IMR-90 (cell line): ENCODE measurements at regions not wholly inside any gene's neighbourhood (a gene's known extent, or its start where the extent isn't known, plus 50 kb on each side); places are given as distances from the start of the nearest gene placed in this dataset.
A peak's percentile ranks its signal among the peaks of the same experiment; 100 is the strongest.

ENCODE experiments used
- ATAC-seq: fragments of 200-7000 bp; cut with Tn5 transposase; 2 replicates; pipeline ENCODE4 v1.9.1; 2020; ENCODE audit warnings: low read depth, mild to moderate bottlenecking, moderate library complexity
- BruUV-seq: library from RNA; stranded (reverse); fragments of 400-500 nt; replicated peaks from 2 replicates; lab custom pipeline; 2021; lab: Mats Ljungman, UMichigan
- CTCF ChIA-PET: fragments of 300-600 bp; formaldehyde crosslinking; extraction: SDS; loops from one replicate; lab custom pipeline; 2021; ENCODE audit warnings: antibody characterized with exemption; lab: Yijun Ruan, JAX
- POLR2A ChIA-PET: fragments of 300-600 bp; sonication (Branson Sonifier 250); formaldehyde crosslinking; loops from one replicate; lab custom pipeline; 2022; ENCODE audit warnings: antibody characterized with exemption; ENCODE audit not compliant: unreplicated experiment; lab: Charles Lee
- DNase-seq: peaks from one replicate; pipeline ENCODE4 v3.0.0; 2013
- H2AFZ ChIP-seq: replicated peaks from 2 replicates; pipeline ENCODE3; 2013; ENCODE audit warnings: low read length, mild to moderate bottlenecking; ENCODE audit not compliant: poor library complexity
- H2AK5ac ChIP-seq: 2 replicates; pipeline ENCODE4 v1.6.1; 2013; ENCODE audit warnings: low read depth, low read length, inconsistent platforms
- H2AK9ac ChIP-seq: replicated peaks from 2 replicates; pipeline ENCODE3; 2013; ENCODE audit warnings: mild to moderate bottlenecking, low read depth, low read length, moderate library complexity; ENCODE audit not compliant: poor library complexity
- H2BK120ac ChIP-seq: 2 replicates; pipeline ENCODE4 v1.6.1; 2013; ENCODE audit warnings: low read depth, low read length, inconsistent platforms
- H2BK15ac ChIP-seq: 3 replicates; pipeline ENCODE4 v1.6.1; 2013; ENCODE audit warnings: low read depth, low read length, inconsistent platforms
- H2BK20ac ChIP-seq: 2 replicates; pipeline ENCODE4 v1.6.1; 2013; ENCODE audit warnings: low read depth, mild to moderate bottlenecking, inconsistent platforms, low read length, moderate library complexity
- H2BK5ac ChIP-seq: 2 replicates; pipeline ENCODE4 v1.6.1; 2013; ENCODE audit warnings: mild to moderate bottlenecking, low read depth, low read length, inconsistent platforms; ENCODE audit not compliant: poor library complexity, severe bottlenecking
- H3K14ac ChIP-seq: replicated peaks from 2 replicates; pipeline ENCODE4 v1.6.1; 2013; ENCODE audit warnings: low read depth, low read length, inconsistent platforms
- H3K18ac ChIP-seq: 2 replicates; pipeline ENCODE4 v1.6.1; 2013; ENCODE audit warnings: low read depth, low read length, control low read depth
- H3K23ac ChIP-seq: 2 replicates; pipeline ENCODE4 v1.6.1; 2013; ENCODE audit warnings: low read depth, low read length, inconsistent platforms
- H3K27ac ChIP-seq: 2 replicates; pipeline ENCODE4 v1.5.1; 2013; ENCODE audit warnings: mild to moderate bottlenecking, control low read depth, low read length; ENCODE audit not compliant: insufficient read depth
- H3K27me3 ChIP-seq: 2 replicates; pipeline ENCODE4 v1.6.1; 2013; ENCODE audit warnings: low read length; ENCODE audit not compliant: control insufficient read depth, insufficient read depth
- H3K36me3 ChIP-seq: 2 replicates; pipeline ENCODE4 v1.6.1; 2013; ENCODE audit warnings: low read length, mixed read lengths; ENCODE audit not compliant: control insufficient read depth, insufficient read depth
- H3K4ac ChIP-seq: 2 replicates; pipeline ENCODE4 v1.6.1; 2013; ENCODE audit warnings: low read depth, low read length, inconsistent platforms
- H3K4me1 ChIP-seq: 2 replicates; pipeline ENCODE4 v1.6.1; 2013; ENCODE audit warnings: low read length, mixed read lengths; ENCODE audit not compliant: control insufficient read depth, insufficient read depth
- H3K4me2 ChIP-seq: 2 replicates; pipeline ENCODE4 v1.6.1; 2013; ENCODE audit warnings: low read depth, mild to moderate bottlenecking, control low read depth, low read length, moderate library complexity
- H3K4me3 ChIP-seq: 2 replicates; pipeline ENCODE4 v1.5.1; 2013; ENCODE audit warnings: low read depth, mild to moderate bottlenecking, control low read depth, low read length, moderate library complexity; ENCODE audit not compliant: insufficient read depth
- H3K56ac ChIP-seq: 2 replicates; pipeline ENCODE4 v1.6.1; 2013; ENCODE audit warnings: low read length, inconsistent platforms; ENCODE audit not compliant: insufficient read depth; ENCODE audit errors: extremely low read depth
- H3K79me1 ChIP-seq, 2 experiments: 2 replicates each; pipeline ENCODE4 v1.6.1; 2013; ENCODE audit warnings: low read length in 2 of 2, inconsistent platforms in 1 of 2, low read depth in 1 of 2
- H3K9ac ChIP-seq: 2 replicates; pipeline ENCODE4 v1.6.1; 2013; ENCODE audit warnings: low read depth, low read length, control low read depth
- H3K9me1 ChIP-seq: 2 replicates; pipeline ENCODE4 v1.6.1; 2013; ENCODE audit warnings: low read length, inconsistent platforms; ENCODE audit not compliant: insufficient read depth
- H3K9me3 ChIP-seq: 2 replicates; pipeline ENCODE4 v1.6.1; 2013; ENCODE audit warnings: low read length; ENCODE audit not compliant: control insufficient read depth, insufficient read depth
- H4K20me1 ChIP-seq: 2 replicates; pipeline ENCODE4 v1.6.1; 2013; ENCODE audit warnings: low read length, inconsistent platforms; ENCODE audit not compliant: insufficient read depth
- H4K5ac ChIP-seq: 2 replicates; pipeline ENCODE4 v1.6.1; 2013; ENCODE audit warnings: mild to moderate bottlenecking, low read depth, low read length, control low read depth
- H4K8ac ChIP-seq, 2 experiments: 2 replicates each; pipeline ENCODE4 v1.6.1; 2013; ENCODE audit warnings: low read depth in 2 of 2, low read length in 2 of 2, control low read depth in 1 of 2, inconsistent platforms in 1 of 2
- H4K91ac ChIP-seq: 2 replicates; pipeline ENCODE4 v1.6.1; 2013; ENCODE audit warnings: low read depth, low read length, inconsistent platforms; ENCODE audit not compliant: insufficient read depth
- RFX5 ChIP-seq: IDR thresholded peaks from 2 replicates; pipeline ENCODE4 v1.8.0; 2012; ENCODE audit warnings: low read depth, mild to moderate bottlenecking, low read length, moderate library complexity
- WGBS, 2 experiments: methylation state at CpG; one replicate each; pipeline versions ENCODE4 v1.1.5 to v1.1.7; 2013; ENCODE audit warnings: missing lambda C conversion rate in 2 of 2; ENCODE audit not compliant: insufficient read length in 1 of 2; ENCODE audit errors: extremely low coverage in 2 of 2; 5-methylcytosine and 5-hydroxymethylcytosine counted together
- dilution Hi-C: fragments of 300-500 bp; cut with HindIII; formaldehyde crosslinking; loops from one replicate; pipeline ENCODE4 v1.14.3; 2018; ENCODE audit warnings: low sequenced_read_pairs; ENCODE audit not compliant: unreplicated experiment
- in situ Hi-C: fragments of 300-500 bp; cut with MboI; formaldehyde crosslinking; loops from 3 replicates; pipeline ENCODE4 v1.14.3; 2019; ENCODE audit warnings: low sequenced_read_pairs, inconsistent platforms, mixed read lengths
- intact Hi-C: fragments of 100-400 bp; cut with micrococcal nuclease; formaldehyde crosslinking; loops from 2 replicates; pipeline ENCODE4 v1.10.0; 2022
- TF ChIP-seq, protein P1 (sequence below): fragments of 150-350 bp; IDR thresholded peaks from 2 replicates; pipeline ENCODE4 v1.6.1; 2017; ENCODE audit warnings: mild to moderate bottlenecking, antibody characterized with exemption, low read length, low read depth

DNA sequence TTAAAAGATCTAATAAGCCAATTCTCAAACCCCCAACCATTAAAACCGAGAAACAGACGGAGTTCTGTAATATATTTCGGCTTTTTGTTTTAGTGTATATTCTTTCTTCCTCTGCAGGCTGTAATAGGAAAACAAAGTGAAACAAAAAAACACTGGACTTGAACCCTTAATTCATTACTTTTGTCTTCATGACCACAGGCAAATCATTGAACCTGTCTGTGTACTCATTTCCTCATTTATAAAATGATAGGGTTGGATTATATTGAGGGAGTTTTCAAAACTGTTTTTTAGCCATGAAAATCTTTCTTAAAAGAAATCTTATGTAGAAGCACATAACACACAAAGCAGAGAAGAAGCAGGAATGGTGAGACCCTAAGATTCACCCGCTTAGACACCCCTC, 278.8 kb downstream of the CD83 start:
- H3K14ac ChIP-seq: no peak overlapping the region
- intact Hi-C loops: no loop called here
- no peaks in the 10 kb centered on the region for H3K9me3 ChIP-seq
- no peak for DNase-seq
- TF ChIP-seq, protein P1, sequence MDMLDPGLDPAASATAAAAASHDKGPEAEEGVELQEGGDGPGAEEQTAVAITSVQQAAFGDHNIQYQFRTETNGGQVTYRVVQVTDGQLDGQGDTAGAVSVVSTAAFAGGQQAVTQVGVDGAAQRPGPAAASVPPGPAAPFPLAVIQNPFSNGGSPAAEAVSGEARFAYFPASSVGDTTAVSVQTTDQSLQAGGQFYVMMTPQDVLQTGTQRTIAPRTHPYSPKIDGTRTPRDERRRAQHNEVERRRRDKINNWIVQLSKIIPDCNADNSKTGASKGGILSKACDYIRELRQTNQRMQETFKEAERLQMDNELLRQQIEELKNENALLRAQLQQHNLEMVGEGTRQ: no peak
- no peak for TF ChIP-seq RFX5
- H4K20me1 ChIP-seq: no peaks in the 10 kb centered on the region; the same call in 1 of the 2 replicates
- peak overlapping the region; percentile 38 for H3K4me2 ChIP-seq
- H2AFZ ChIP-seq: no peak overlapping the region
- no peak overlapping the region for H3K23ac ChIP-seq
- in situ Hi-C loops: no loop called here
- H2AK5ac ChIP-seq: no peak overlapping the region
- H2BK20ac ChIP-seq: no peak overlapping the region
- no peak overlapping the region for H4K8ac ChIP-seq
- H3K18ac ChIP-seq: no peak overlapping the region
- WGBS, 2 experiments: no CpG with 5 or more reads among the region's 4 CpGs
- POLR2A ChIA-PET: no interaction called here
- no peak overlapping the region for H2BK15ac ChIP-seq
- H2BK120ac ChIP-seq: no peak overlapping the region
- no peak overlapping the region for H4K91ac ChIP-seq
- dilution Hi-C loops: no loop called here
- H3K4ac ChIP-seq: no peak overlapping the region
- CTCF ChIA-PET: no interaction called here
- no peak overlapping the region for H3K27ac ChIP-seq
- H3K79me1 ChIP-seq: no peaks in the 10 kb centered on the region
- no peak overlapping the region for H4K5ac ChIP-seq
- H3K9me1 ChIP-seq: peaks cover 3% of the 10 kb centered on the region; the same call in 1 of the 2 replicates
- ATAC-seq: no peak
- H3K27me3 ChIP-seq: peaks cover 11% of the 10 kb centered on the region
- no TSS peak for BruUV-seq
- no peak overlapping the region for H2BK5ac ChIP-seq
- no peaks in the 10 kb centered on the region for H3K36me3 ChIP-seq
- no peak overlapping the region for H3K56ac ChIP-seq
- no peak overlapping the region for H3K4me3 ChIP-seq
- H3K9ac ChIP-seq: no peak overlapping the region
- H3K4me1 ChIP-seq: peaks cover 4% of the 10 kb centered on the region
- H2AK9ac ChIP-seq: no peak overlapping the region
